Neural progenitor cell (in vitro differentiated cells): ENCODE measurements at regions not wholly inside any gene's neighbourhood (a gene's known extent, or its start where the extent isn't known, plus 50 kb on each side); places are given as distances from the start of the nearest gene placed in this dataset.
A peak's percentile ranks its signal among the peaks of the same experiment; 100 is the strongest.
"Not testable (repeated sequence)": the region's sequence is repeated elsewhere in the genome, so short reads cannot be mapped to it uniquely, and the experiment has no call there.

ENCODE experiments used
- DNase-seq: peaks from one replicate; pipeline ENCODE4 v3.0.0-alpha.2; 2016; ENCODE audit warnings: low spot score
- H2AFZ ChIP-seq: fragments of 200-600 bp; sonication (generic); replicated peaks from 2 replicates; pipeline ENCODE4 v1.6.1; 2016; ENCODE audit warnings: antibody characterized with exemption
- H3F3A ChIP-seq: fragments of 200-600 bp; sonication (generic); 2 replicates; pipeline ENCODE4 v1.6.1; 2016; ENCODE audit warnings: antibody characterized with exemption, low read depth
- H3K27ac ChIP-seq: fragments of 200-600 bp; sonication (generic); 2 replicates; pipeline ENCODE4 v1.5.1; 2016; ENCODE audit warnings: mild to moderate bottlenecking
- H3K27me3 ChIP-seq: fragments of 200-600 bp; sonication (generic); 2 replicates; pipeline ENCODE4 v1.6.1; 2016; ENCODE audit warnings: mild to moderate bottlenecking, moderate library complexity
- H3K36me3 ChIP-seq: fragments of 200-600 bp; sonication (generic); 2 replicates; pipeline ENCODE4 v1.5.1; 2016
- H3K4me1 ChIP-seq: fragments of 200-600 bp; sonication (generic); 2 replicates; pipeline ENCODE4 v1.6.1; 2016; ENCODE audit warnings: mixed run types
- H3K4me2 ChIP-seq: fragments of 200-600 bp; sonication (generic); 2 replicates; pipeline ENCODE4 v1.6.1; 2016
- H3K4me3 ChIP-seq: fragments of 200-600 bp; sonication (generic); 2 replicates; pipeline ENCODE4 v1.5.1; 2016
- H3K79me2 ChIP-seq: fragments of 200-600 bp; sonication (generic); 2 replicates; pipeline ENCODE4 v1.6.1; 2016; ENCODE audit warnings: low read depth
- H3K9ac ChIP-seq: fragments of 200-600 bp; sonication (generic); 2 replicates; pipeline ENCODE4 v1.6.1; 2016
- H3K9me3 ChIP-seq: fragments of 200-600 bp; sonication (generic); 2 replicates; pipeline ENCODE4 v1.5.1; 2016; ENCODE audit warnings: low read depth
- H4K20me1 ChIP-seq: fragments of 200-600 bp; sonication (generic); 2 replicates; pipeline ENCODE4 v1.6.1; 2016; ENCODE audit warnings: low read depth
- H3K27ac Mint-ChIP-seq: 3 replicates; pipeline ENCODE4 v1.8.0; 2021; ENCODE audit warnings: mixed read lengths
- H3K27me3 Mint-ChIP-seq: 2 replicates; pipeline ENCODE4 v1.8.0; 2022; ENCODE audit warnings: low read depth, mild to moderate bottlenecking, inconsistent platforms, moderate library complexity, mixed read lengths; ENCODE audit not compliant: insufficient read depth
- H3K36me3 Mint-ChIP-seq: 3 replicates; pipeline ENCODE4 v1.8.0; 2021; ENCODE audit warnings: mixed read lengths
- H3K4me1 Mint-ChIP-seq: 3 replicates; pipeline ENCODE4 v1.8.0; 2021; ENCODE audit warnings: mixed read lengths
- H3K4me3 Mint-ChIP-seq: 3 replicates; pipeline ENCODE4 v1.8.0; 2021; ENCODE audit warnings: mild to moderate bottlenecking, moderate library complexity, mixed read lengths
- H3K9me3 Mint-ChIP-seq: 3 replicates; pipeline ENCODE4 v1.8.0; 2020; ENCODE audit warnings: mixed read lengths
- EZH2 ChIP-seq: fragments of 200-600 bp; sonication (generic); IDR thresholded peaks from 2 replicates; pipeline ENCODE4 v1.6.1; 2017; ENCODE audit warnings: antibody characterized with exemption, mild to moderate bottlenecking, moderate library complexity
- EZH2phosphoT487 ChIP-seq: fragments of 200-600 bp; sonication (generic); IDR thresholded peaks from 2 replicates; pipeline ENCODE4 v1.6.1; 2017; ENCODE audit warnings: antibody characterized with exemption
- TF ChIP-seq, protein P1 (sequence below): fragments of 200-600 bp; sonication (generic); IDR thresholded peaks from 2 replicates; pipeline ENCODE4 v1.5.1; 2017; ENCODE audit warnings: antibody characterized with exemption, mild to moderate bottlenecking

- H3K9me3 ChIP-seq = no peaks in the 10 kb centered on the region
- no peak overlapping the region for H3K27ac ChIP-seq
- H2AFZ ChIP-seq = no peak overlapping the region
- no peaks in the 10 kb centered on the region for H3K27me3 ChIP-seq
- Mint-ChIP-seq H3K27me3 (no peaks in the 10 kb centered on the region), H3K36me3 (no peaks in the 10 kb centered on the region), H3K27ac (no peak overlapping the region), H3K4me1 (no peaks in the 10 kb centered on the region), H3K9me3 (no peaks in the 10 kb centered on the region), H3K4me3 (no peak overlapping the region)
- no peaks in the 10 kb centered on the region for H3F3A ChIP-seq
- no peaks in the 10 kb centered on the region for H3K4me1 ChIP-seq
- TF ChIP-seq, protein P1, sequence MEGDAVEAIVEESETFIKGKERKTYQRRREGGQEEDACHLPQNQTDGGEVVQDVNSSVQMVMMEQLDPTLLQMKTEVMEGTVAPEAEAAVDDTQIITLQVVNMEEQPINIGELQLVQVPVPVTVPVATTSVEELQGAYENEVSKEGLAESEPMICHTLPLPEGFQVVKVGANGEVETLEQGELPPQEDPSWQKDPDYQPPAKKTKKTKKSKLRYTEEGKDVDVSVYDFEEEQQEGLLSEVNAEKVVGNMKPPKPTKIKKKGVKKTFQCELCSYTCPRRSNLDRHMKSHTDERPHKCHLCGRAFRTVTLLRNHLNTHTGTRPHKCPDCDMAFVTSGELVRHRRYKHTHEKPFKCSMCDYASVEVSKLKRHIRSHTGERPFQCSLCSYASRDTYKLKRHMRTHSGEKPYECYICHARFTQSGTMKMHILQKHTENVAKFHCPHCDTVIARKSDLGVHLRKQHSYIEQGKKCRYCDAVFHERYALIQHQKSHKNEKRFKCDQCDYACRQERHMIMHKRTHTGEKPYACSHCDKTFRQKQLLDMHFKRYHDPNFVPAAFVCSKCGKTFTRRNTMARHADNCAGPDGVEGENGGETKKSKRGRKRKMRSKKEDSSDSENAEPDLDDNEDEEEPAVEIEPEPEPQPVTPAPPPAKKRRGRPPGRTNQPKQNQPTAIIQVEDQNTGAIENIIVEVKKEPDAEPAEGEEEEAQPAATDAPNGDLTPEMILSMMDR = no peak
- TF ChIP-seq EZH2 (no peak), EZH2phosphoT487 (no peak)
- H3K9ac ChIP-seq = no peak overlapping the region
- no peak for DNase-seq
- H3K36me3 ChIP-seq = no peaks in the 10 kb centered on the region
- no peak overlapping the region for H3K4me2 ChIP-seq
- no peaks in the 10 kb centered on the region for H3K79me2 ChIP-seq
- no peaks in the 10 kb centered on the region for H4K20me1 ChIP-seq
- no peak overlapping the region for H3K4me3 ChIP-seq
These were observed 246.0 kb upstream of the ARHGAP42 start for GRCh38 chr11:100441086-100441485.

DNA sequence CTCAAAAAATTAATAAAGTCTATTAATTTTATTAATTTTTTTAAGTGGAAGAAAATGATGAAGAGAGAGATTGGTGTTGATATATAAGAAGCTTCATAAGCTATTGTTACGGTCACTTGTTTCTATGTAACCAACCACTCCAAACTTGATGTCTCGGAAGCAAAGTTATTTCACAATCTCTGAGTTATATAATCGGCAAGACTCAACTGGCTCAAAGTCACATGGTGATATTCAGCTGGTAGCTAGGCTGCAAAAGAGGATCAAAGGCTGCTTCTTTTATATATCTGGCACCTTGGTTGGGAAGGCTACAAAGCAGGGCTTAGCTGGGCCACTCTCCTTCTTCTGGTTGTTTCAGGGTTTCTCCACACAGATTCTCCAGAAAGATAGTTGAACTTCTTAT lies 245.1 kb upstream of the ARHGAP42 start:
- Histone ChIP-seq H3K4me3 (no peak overlapping the region), H3K36me3 (no peaks in the 10 kb centered on the region), H3K4me1 (no peaks in the 10 kb centered on the region), H3K4me2 (no peak overlapping the region), H3K27ac (no peak overlapping the region), H2AFZ (no peak overlapping the region), H3F3A (no peaks in the 10 kb centered on the region), H3K27me3 (no peaks in the 10 kb centered on the region), H3K9ac (no peak overlapping the region), H3K9me3 (no peaks in the 10 kb centered on the region), H4K20me1 (no peaks in the 10 kb centered on the region), H3K79me2 (no peaks in the 10 kb centered on the region)
- Mint-ChIP-seq H3K36me3 (no peaks in the 10 kb centered on the region), H3K27ac (no peak overlapping the region), H3K9me3 (no peaks in the 10 kb centered on the region), H3K4me1 (no peaks in the 10 kb centered on the region), H3K4me3 (no peak overlapping the region), H3K27me3 (no peaks in the 10 kb centered on the region)
- no peak for TF ChIP-seq EZH2phosphoT487
- TF ChIP-seq, protein P1 = no peak
- no peak for TF ChIP-seq EZH2
- no peak for DNase-seq

GRCh38 chr11:100445231-100445735 lies 241.8 kb upstream of the ARHGAP42 start:
- Histone ChIP-seq H4K20me1 (no peaks in the 10 kb centered on the region), H3K9ac (no peak overlapping the region), H3F3A (no peaks in the 10 kb centered on the region), H3K79me2 (no peaks in the 10 kb centered on the region), H3K4me1 (no peaks in the 10 kb centered on the region), H3K4me3 (no peak overlapping the region), H3K4me2 (no peak overlapping the region), H3K9me3 (no peaks in the 10 kb centered on the region), H2AFZ (peak overlapping the region; percentile 17), H3K27ac (no peak overlapping the region), H3K27me3 (no peaks in the 10 kb centered on the region), H3K36me3 (no peaks in the 10 kb centered on the region)
- TF ChIP-seq EZH2phosphoT487 (no peak), EZH2 (no peak)
- TF ChIP-seq, protein P1 = peak; percentile 27
- no peaks in the 10 kb centered on the region for H3K36me3 Mint-ChIP-seq
- DNase-seq = peak; percentile 11
- no peak overlapping the region for H3K27ac Mint-ChIP-seq
- no peak overlapping the region for H3K4me3 Mint-ChIP-seq
- H3K27me3 Mint-ChIP-seq = no peaks in the 10 kb centered on the region
- H3K9me3 Mint-ChIP-seq = no peaks in the 10 kb centered on the region
- H3K4me1 Mint-ChIP-seq = no peaks in the 10 kb centered on the region

- H3K36me3 Mint-ChIP-seq, H3F3A ChIP-seq, H3K27ac ChIP-seq, H3K4me1 Mint-ChIP-seq, H2AFZ ChIP-seq, H3K27me3 ChIP-seq, H3K4me1 ChIP-seq, H3K27ac Mint-ChIP-seq, H3K4me3 Mint-ChIP-seq, H4K20me1 ChIP-seq, H3K9me3 ChIP-seq, DNase-seq, H3K27me3 Mint-ChIP-seq, H3K4me2 ChIP-seq, H3K36me3 ChIP-seq, H3K9ac ChIP-seq, H3K4me3 ChIP-seq, H3K9me3 Mint-ChIP-seq, H3K79me2 ChIP-seq: not testable (repeated sequence)
These were observed 235.2 kb upstream of the ARHGAP42 start for GRCh38 chr11:100451801-100452460.
